Breast epithelium (tissue), 4 donors: ENCODE measurements at regions not wholly inside any gene's neighbourhood (a gene's known extent, or its start where the extent isn't known, plus 50 kb on each side); places are given as distances from the start of the nearest gene placed in this dataset.

Experiments
- DNase-seq, 2 donors: peaks; one replicate each; pipeline ENCODE4 v3.0.0-alpha.2; 2019; ENCODE audit warnings: low spot score in 2 of 2
- H3K27ac ChIP-seq, 2 donors: fragments of 200-600 bp; sonication (generic) in 1 of 2; one replicate each; pipeline ENCODE4 v1.5.1; 2016 to 2019; ENCODE audit warnings: mild to moderate bottlenecking in 1 of 2
- H3K27me3 ChIP-seq, 2 donors: fragments of 200-600 bp; sonication (generic) in 1 of 2; one replicate each; pipeline versions ENCODE4 v1.5.1 to v1.6.0; 2017 to 2019; ENCODE audit warnings: control low read depth in 1 of 2, mild to moderate bottlenecking in 1 of 2
- H3K36me3 ChIP-seq: fragments of 200-600 bp; one replicate; pipeline ENCODE4 v1.5.1; 2019
- H3K4me1 ChIP-seq, 2 donors: fragments of 200-600 bp; sonication (generic); one replicate each; pipeline ENCODE4 v1.5.1; 2016 to 2019; ENCODE audit warnings: control low read depth in 1 of 2
- H3K4me3 ChIP-seq, 3 donors: fragments of 200-600 bp; sonication (generic); 1 replicate in 2 of 3; 2 replicates in 1 of 3; pipeline ENCODE4 v1.5.1; 2016 to 2019; ENCODE audit warnings: mild to moderate bottlenecking in 3 of 3, moderate library complexity in 2 of 3
- H3K9me3 ChIP-seq, 2 donors: fragments of 200-600 bp; sonication (generic) in 1 of 2; one replicate each; pipeline ENCODE4 v1.5.1; 2016 to 2019; ENCODE audit warnings: control low read depth in 1 of 2
- CTCF ChIP-seq, 3 donors: fragments of 450-650 bp; IDR thresholded peaks; one replicate each; pipeline ENCODE4 v1.5.1; 2016 to 2017; ENCODE audit warnings: antibody characterized with exemption in 3 of 3, mild to moderate bottlenecking in 3 of 3, moderate library complexity in 3 of 3
- POLR2A ChIP-seq: fragments of 450-650 bp; IDR thresholded peaks from one replicate; pipeline ENCODE4 v1.6.1; 2016; ENCODE audit warnings: antibody characterized with exemption, mild to moderate bottlenecking, moderate library complexity
- POLR2AphosphoS5 ChIP-seq, 3 donors: sonication (generic); formaldehyde crosslinking; IDR thresholded peaks; one replicate each; pipeline ENCODE4 v1.6.1; 2017; ENCODE audit warnings: antibody characterized with exemption in 3 of 3
- intact Hi-C: fragments of 100-400 bp; cut with DNase I; formaldehyde crosslinking; loops from one replicate; pipeline ENCODE4 v1.15.1; 2023; ENCODE audit warnings: low total_unique reads

GRCh38 chr4:180966312-180966711 lies 1276.9 kb upstream of the TENM3 start:
- no peaks in the 10 kb centered on the region for H3K36me3 ChIP-seq

GRCh38 chr4:180967936-180968335 lies 1275.3 kb upstream of the TENM3 start:
- DNase-seq: no peak
- Histone ChIP-seq H3K9me3 (no peaks in the 10 kb centered on the region), H3K36me3 (no peaks in the 10 kb centered on the region), H3K4me1 (no peaks in the 10 kb centered on the region), H3K27ac (no peak overlapping the region), H3K27me3 (no peaks in the 10 kb centered on the region), H3K4me3 (no peak overlapping the region)
- TF ChIP-seq CTCF (IDR thresholded peaks at IDR 0.05): no peak
- TF ChIP-seq POLR2A: no peak
- no peak for TF ChIP-seq POLR2AphosphoS5 (IDR thresholded peaks at IDR 0.05)
- intact Hi-C loops: no loop called here

More at GRCh38 chr4:180966312-180966711, 1276.9 kb upstream of the TENM3 start:
- no peak for DNase-seq
- Histone ChIP-seq H3K27ac (no peak overlapping the region), H3K4me1 (no peaks in the 10 kb centered on the region), H3K4me3 (no peak overlapping the region), H3K27me3 (no peaks in the 10 kb centered on the region), H3K9me3 (no peaks in the 10 kb centered on the region)
- TF ChIP-seq POLR2A: no peak
- TF ChIP-seq CTCF (IDR thresholded peaks at IDR 0.05): no peak
- no peak for TF ChIP-seq POLR2AphosphoS5 (IDR thresholded peaks at IDR 0.05)
- intact Hi-C loops: no loop called here

GRCh38 chr4:180973894-180974293 lies 1269.3 kb upstream of the TENM3 start:
- intact Hi-C loops: no loop called here
- no peaks in the 10 kb centered on the region for H3K36me3 ChIP-seq
- no peak for DNase-seq
- no peak overlapping the region for H3K27ac ChIP-seq
- H3K4me3 ChIP-seq: no peak overlapping the region
- no peaks in the 10 kb centered on the region for H3K27me3 ChIP-seq
- no peaks in the 10 kb centered on the region for H3K9me3 ChIP-seq
- TF ChIP-seq CTCF (IDR thresholded peaks at IDR 0.05): no peak
- no peaks in the 10 kb centered on the region for H3K4me1 ChIP-seq

GRCh38 chr4:180990931-180991330 lies 1252.3 kb upstream of the TENM3 start:
- intact Hi-C loops: no loop called here
- no peaks in the 10 kb centered on the region for H3K4me1 ChIP-seq
- TF ChIP-seq POLR2A: no peak
- TF ChIP-seq CTCF (IDR thresholded peaks at IDR 0.05): no peak
- TF ChIP-seq POLR2AphosphoS5 (IDR thresholded peaks at IDR 0.05): no peak
- H3K4me3 ChIP-seq: no peak overlapping the region
- no peak overlapping the region for H3K27ac ChIP-seq
- no peaks in the 10 kb centered on the region for H3K9me3 ChIP-seq
- H3K27me3 ChIP-seq: no peaks in the 10 kb centered on the region
- no peaks in the 10 kb centered on the region for H3K36me3 ChIP-seq
- DNase-seq: no peak

- no peak overlapping the region for H3K4me3 ChIP-seq
- H3K27me3 ChIP-seq: no peaks in the 10 kb centered on the region
- H3K9me3 ChIP-seq: no peaks in the 10 kb centered on the region
- DNase-seq: no peak
- H3K4me1 ChIP-seq: no peaks in the 10 kb centered on the region
- no peak overlapping the region for H3K27ac ChIP-seq
- no peak for TF ChIP-seq POLR2A
- TF ChIP-seq POLR2AphosphoS5 (IDR thresholded peaks at IDR 0.05): no peak
- no peak for TF ChIP-seq CTCF (IDR thresholded peaks at IDR 0.05)
- no peaks in the 10 kb centered on the region for H3K36me3 ChIP-seq
- intact Hi-C loops: no loop called here
These were observed 1249.9 kb upstream of the TENM3 start for GRCh38 chr4:180993244-180993836.
